SK-N-SH (cell line): ENCODE measurements at regions not wholly inside any gene's neighbourhood (a gene's known extent, or its start where the extent isn't known, plus 50 kb on each side); places are given as distances from the start of the nearest gene placed in this dataset.

Experiments used
- CTCF ChIA-PET: fragments of 300-600, 350-600 bp; formaldehyde crosslinking; extraction: SDS; loops from one replicate; lab custom pipeline; 2021; lab: Yijun Ruan, JAX
- POLR2A ChIA-PET: fragments of 350-600 bp; sonication (Branson Sonifier 250); formaldehyde crosslinking; extraction: SDS; loops from one replicate; lab custom pipeline; 2020; ENCODE audit warnings: antibody characterized with exemption, inconsistent platforms; lab: Yijun Ruan, JAX
- DNase-seq: peaks from one replicate; pipeline ENCODE4 v3.0.0; 2012
- H2AFZ ChIP-seq: fragments of 200-600 bp; sonication (generic); 2 replicates; pipeline ENCODE4 v1.8.1; 2016; ENCODE audit warnings: antibody characterized with exemption, mild to moderate bottlenecking, low read depth
- H3F3A ChIP-seq: fragments of 200-600 bp; sonication (generic); replicated peaks from 2 replicates; pipeline ENCODE3; 2016; ENCODE audit warnings: antibody characterized with exemption, mild to moderate bottlenecking; ENCODE audit not compliant: insufficient read depth
- H3K27ac ChIP-seq, 2 experiments: fragments of 200-500 bp in 1 of 2; fragments of 200-600 bp in 1 of 2; sonication (Bioruptor generic) in 1 of 2; sonication (generic), shearing (Covaris generic) in 1 of 2; 2 replicates each; pipeline versions ENCODE4 v1.5.1 to v1.6.1; 2014 to 2016; ENCODE audit warnings: low read depth in 2 of 2, inconsistent platforms in 1 of 2, low read length in 1 of 2, mild to moderate bottlenecking in 1 of 2, mixed read lengths in 1 of 2
- H3K27me3 ChIP-seq: fragments of 200-600 bp; sonication (generic), shearing (Covaris generic); 2 replicates; pipeline ENCODE4 v1.6.1; 2016; ENCODE audit warnings: mixed run types; ENCODE audit not compliant: insufficient read depth
- H3K36me3 ChIP-seq, 2 experiments: fragments of 200-500 bp in 1 of 2; fragments of 200-600 bp in 1 of 2; sonication (Bioruptor generic) in 1 of 2; sonication (generic) in 1 of 2; replicated peaks in 1 of 2; 2 replicates each; pipeline versions ENCODE3 to v1.5.1; 2014 to 2016; ENCODE audit warnings: low read length in 1 of 2, mild to moderate bottlenecking in 1 of 2; ENCODE audit not compliant: insufficient read depth in 2 of 2, control insufficient read depth in 1 of 2
- H3K4me1 ChIP-seq, 2 experiments: fragments of 200-500 bp in 1 of 2; fragments of 200-600 bp in 1 of 2; sonication (Bioruptor generic) in 1 of 2; sonication (generic), shearing (Covaris generic) in 1 of 2; 2 replicates each; pipeline versions ENCODE4 v1.5.1 to v1.6.1; 2014 to 2016; ENCODE audit warnings: low read depth in 1 of 2, low read length in 1 of 2, mixed run types in 1 of 2; ENCODE audit not compliant: insufficient read depth in 2 of 2, control insufficient read depth in 1 of 2
- H3K4me2 ChIP-seq: fragments of 200-600 bp; sonication (generic), shearing (Covaris generic); 2 replicates; pipeline ENCODE4 v1.6.1; 2017; ENCODE audit warnings: mixed run types
- H3K4me3 ChIP-seq, 2 experiments: fragments of 200-500 bp in 1 of 2; fragments of 200-600 bp in 1 of 2; sonication (Bioruptor generic) in 1 of 2; sonication (generic), shearing (Covaris generic) in 1 of 2; 2 replicates each; pipeline versions ENCODE4 v1.5.1 to v1.8.1; 2014 to 2016; ENCODE audit warnings: low read depth in 2 of 2, inconsistent platforms in 1 of 2, low read length in 1 of 2, mild to moderate bottlenecking in 1 of 2, mixed read lengths in 1 of 2, moderate library complexity in 1 of 2
- H3K79me2 ChIP-seq: fragments of 200-600 bp; sonication (generic); 2 replicates; pipeline ENCODE4 v1.8.1; 2017; ENCODE audit warnings: mild to moderate bottlenecking; ENCODE audit not compliant: insufficient read depth
- H3K9ac ChIP-seq: fragments of 200-600 bp; sonication (generic); 2 replicates; pipeline ENCODE4 v1.6.1; 2017; ENCODE audit warnings: mixed run types
- H3K9me2 ChIP-seq: fragments of 200-600 bp; sonication (generic); 2 replicates; pipeline ENCODE4 v1.6.1; 2017; ENCODE audit warnings: mixed run types
- H3K9me3 ChIP-seq: fragments of 200-600 bp; sonication (generic); 2 replicates; pipeline ENCODE4 v1.6.1; 2017; ENCODE audit warnings: mixed run types, mild to moderate bottlenecking, moderate library complexity
- H4K20me1 ChIP-seq: fragments of 200-600 bp; sonication (generic); 2 replicates; pipeline ENCODE4 v1.6.1; 2017; ENCODE audit warnings: mild to moderate bottlenecking, mixed run types; ENCODE audit not compliant: insufficient read depth
- CTCF ChIP-seq: fragments of 200-600 bp; sonication (generic); IDR thresholded peaks from 2 replicates; pipeline ENCODE4 v1.6.1; 2017; ENCODE audit warnings: antibody characterized with exemption, mild to moderate bottlenecking, moderate library complexity
- ELF1 ChIP-seq: IDR thresholded peaks from 2 replicates; pipeline ENCODE4 v1.4.0; 2012
- EZH2phosphoT487 ChIP-seq: fragments of 200-600 bp; sonication (generic); IDR thresholded peaks from 2 replicates; pipeline ENCODE4 v1.6.1; 2017; ENCODE audit warnings: low read depth, mixed run types, mild to moderate bottlenecking, antibody characterized with exemption, moderate library complexity, borderline replicate concordance
- FOXM1 ChIP-seq: IDR thresholded peaks from 2 replicates; pipeline ENCODE4 v1.4.0; 2012; ENCODE audit warnings: low read depth, mild to moderate bottlenecking
- MEF2A ChIP-seq: IDR thresholded peaks from 2 replicates; pipeline ENCODE4 v1.4.0; 2012; ENCODE audit warnings: low read depth, borderline replicate concordance
- NFIC ChIP-seq: IDR thresholded peaks from 2 replicates; pipeline ENCODE4 v1.4.0; 2012; ENCODE audit warnings: borderline replicate concordance
- POLR2AphosphoS5 ChIP-seq: IDR thresholded peaks from 2 replicates; pipeline ENCODE4 v1.6.1; 2012; ENCODE audit warnings: low read depth, low read length
- RAD21 ChIP-seq: IDR thresholded peaks from 2 replicates; pipeline ENCODE4 v1.6.1; 2012; ENCODE audit warnings: mild to moderate bottlenecking, low read length
- SMC3 ChIP-seq: IDR thresholded peaks from 2 replicates; pipeline ENCODE4 v1.6.1; 2012; ENCODE audit warnings: low read depth, low read length, improper control_type of control experiment
- TAF1 ChIP-seq: IDR thresholded peaks from 2 replicates; pipeline ENCODE4 v1.6.1; 2012; ENCODE audit warnings: low read depth, mild to moderate bottlenecking, low read length, moderate library complexity, borderline replicate concordance
- WGBS: methylation state at CpG from one replicate; pipeline ENCODE4 v1.1.6; 2017; ENCODE audit warnings: low lambda C conversion rate; 5-methylcytosine and 5-hydroxymethylcytosine counted together

- H3K27ac ChIP-seq, result no peak overlapping the region
- H3F3A ChIP-seq, result no peaks in the 10 kb centered on the region
- H3K9ac ChIP-seq, result no peak overlapping the region
- peaks cover 10 to 26% of the 10 kb centered on the region in 2 experiments for H3K36me3 ChIP-seq
- ChIA-PET POLR2A (no interaction called here), CTCF (interaction anchor here (0.7 to 2.0 kb wide), 12 partner anchors 10 to 341 kb away, joined by 3 to 10 read pairs (median 4); partner anchors contain the start of gene TMSB15A)
- no peaks in the 10 kb centered on the region for H3K9me2 ChIP-seq
- TF ChIP-seq FOXM1, result no peak
- no peak for TF ChIP-seq POLR2AphosphoS5
- TF ChIP-seq SMC3, result peak; percentile 43
- TF ChIP-seq NFIC, result no peak
- peak; percentile 81 for TF ChIP-seq CTCF
- peak; percentile 67 for TF ChIP-seq RAD21
- H2AFZ ChIP-seq, result no peak overlapping the region
- H3K4me2 ChIP-seq, result no peak overlapping the region
- no peaks in the 10 kb centered on the region for H3K79me2 ChIP-seq
- 68% methylated on average over 5 of the region's 5 CpGs for WGBS
- DNase-seq, result no peak
- H3K4me3 ChIP-seq, result no peak overlapping the region
- no peaks in the 10 kb centered on the region for H3K27me3 ChIP-seq
- peaks cover 0 to 2% of the 10 kb centered on the region in 2 experiments; a peak in 1 of 4 replicates for H3K4me1 ChIP-seq
- H3K9me3 ChIP-seq, result no peaks in the 10 kb centered on the region
- H4K20me1 ChIP-seq, result no peaks in the 10 kb centered on the region
Measured at GRCh38 chrX:102835504-102836146, 101.4 kb upstream of the RAB40AL start.

DNA sequence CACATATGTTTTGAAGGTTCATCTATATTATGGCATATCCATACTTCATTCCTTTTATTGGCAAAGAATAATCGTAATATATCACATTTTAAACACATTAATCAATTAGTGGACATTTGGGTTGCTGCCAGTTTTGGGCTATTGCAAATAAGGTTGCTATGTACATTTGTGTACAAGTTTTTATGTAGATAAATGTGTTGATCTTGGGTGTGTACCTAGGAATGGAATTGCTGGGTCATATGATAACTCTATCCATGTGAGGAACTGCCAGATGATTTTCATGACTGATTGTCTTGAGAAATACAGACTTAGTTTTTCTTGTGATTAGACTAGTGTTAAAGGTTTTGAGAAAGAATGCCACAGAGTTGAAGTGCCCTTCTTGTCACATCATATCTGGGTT is 99.2 kb upstream of the RAB40AL start:
- ChIA-PET CTCF (no interaction called here), POLR2A (no interaction called here)
- Histone ChIP-seq H3K9ac (no peak overlapping the region), H4K20me1 (no peaks in the 10 kb centered on the region), H3K36me3 (peaks cover 17 to 33% of the 10 kb centered on the region in 2 experiments), H3K4me2 (no peak overlapping the region), H3K4me3 (no peak overlapping the region), H3F3A (no peaks in the 10 kb centered on the region), H2AFZ (no peak overlapping the region), H3K27me3 (no peaks in the 10 kb centered on the region), H3K9me2 (no peaks in the 10 kb centered on the region), H3K9me3 (no peaks in the 10 kb centered on the region), H3K27ac (no peak overlapping the region), H3K4me1 (peaks cover 0 to under 1% of the 10 kb centered on the region in 2 experiments; a peak in 1 of 4 replicates), H3K79me2 (no peaks in the 10 kb centered on the region)
- 88% methylated on average over 1 of the region's 1 CpG for WGBS
- no peak for DNase-seq
- TF ChIP-seq EZH2phosphoT487 (no peak), POLR2AphosphoS5 (no peak), MEF2A (no peak), TAF1 (no peak), ELF1 (no peak)
